ENCODE measurements at regions not wholly inside any gene's neighbourhood (a gene's known extent, or its start where the extent isn't known, plus 50 kb on each side); places are given as distances from the start of the nearest gene placed in this dataset.
A peak's percentile ranks its signal among the peaks of the same experiment; 100 is the strongest.
"Not testable (repeated sequence)": the region's sequence is repeated elsewhere in the genome, so short reads cannot be mapped to it uniquely, and the experiment has no call there.

DNA sequence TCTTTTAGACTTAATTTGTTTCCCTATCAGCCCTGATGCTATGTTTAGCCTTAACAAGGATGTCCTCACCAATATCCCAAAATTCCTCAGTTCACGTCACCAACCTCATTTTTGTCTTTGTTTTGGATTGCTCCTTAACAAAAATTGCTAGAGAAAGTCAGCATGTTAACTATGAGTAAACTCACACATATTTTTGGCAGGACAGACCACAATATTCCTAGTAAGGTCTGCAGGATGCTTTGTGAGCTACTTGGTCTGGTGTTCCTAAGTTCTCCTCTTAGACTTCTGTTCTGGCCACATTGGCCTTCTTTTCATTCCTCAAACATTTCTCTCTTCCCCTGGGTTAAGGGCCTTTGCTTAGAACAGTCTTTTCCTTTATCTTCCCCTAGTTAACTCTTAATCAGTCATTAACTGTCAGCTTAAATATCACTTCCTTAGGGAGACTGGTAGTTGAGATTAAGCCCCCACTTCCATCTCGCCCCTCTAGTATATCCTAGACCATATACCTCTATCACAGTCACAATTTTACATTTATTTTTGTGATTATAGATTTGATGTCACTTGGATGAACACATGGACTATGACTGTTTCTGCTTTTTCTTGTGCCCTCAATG lies 116.2 kb downstream of the ADCYAP1 start:
- Mint-ChIP-seq H3K4me3 (ENCODE audit: unreplicated experiment) (no peak overlapping the region), H3K9me3 (ENCODE audit: unreplicated experiment) (no peaks in the 10 kb centered on the region), H3K4me1 (ENCODE audit: low read depth, unreplicated experiment) (peaks cover 17% of the 10 kb centered on the region), H3K27me3 (ENCODE audit: low read depth, unreplicated experiment) (no peaks in the 10 kb centered on the region), H3K36me3 (ENCODE audit: low read depth, unreplicated experiment) (no peaks in the 10 kb centered on the region), H3K27ac (ENCODE audit: unreplicated experiment) (no peak overlapping the region)
- H3K9me3 ChIP-seq (ENCODE audit: insufficient read depth, low read depth, low read length): no peaks in the 10 kb centered on the region
- FAIRE-seq (no peak), DNase-seq (ENCODE audit: low read depth) (peak; percentile 84)
- H3K9ac ChIP-seq (ENCODE audit: low read length): no peak overlapping the region
- H3K36me3 ChIP-seq (ENCODE audit: insufficient read depth, low read length): no peaks in the 10 kb centered on the region
- H3K79me2 ChIP-seq (ENCODE audit: insufficient read depth, low read length): no peaks in the 10 kb centered on the region
- H3K4me2 ChIP-seq (ENCODE audit: low read length): no peak overlapping the region
- H3K27me3 ChIP-seq (ENCODE audit: insufficient read depth, low read length): no peaks in the 10 kb centered on the region
- no peaks in the 10 kb centered on the region for H4K20me1 ChIP-seq (ENCODE audit: insufficient read depth, low read length)
- TF ChIP-seq EZH2 (IDR thresholded peaks at IDR 0.05; ENCODE audit: insufficient read depth, low read length): no peak
- TF ChIP-seq, protein P1, sequence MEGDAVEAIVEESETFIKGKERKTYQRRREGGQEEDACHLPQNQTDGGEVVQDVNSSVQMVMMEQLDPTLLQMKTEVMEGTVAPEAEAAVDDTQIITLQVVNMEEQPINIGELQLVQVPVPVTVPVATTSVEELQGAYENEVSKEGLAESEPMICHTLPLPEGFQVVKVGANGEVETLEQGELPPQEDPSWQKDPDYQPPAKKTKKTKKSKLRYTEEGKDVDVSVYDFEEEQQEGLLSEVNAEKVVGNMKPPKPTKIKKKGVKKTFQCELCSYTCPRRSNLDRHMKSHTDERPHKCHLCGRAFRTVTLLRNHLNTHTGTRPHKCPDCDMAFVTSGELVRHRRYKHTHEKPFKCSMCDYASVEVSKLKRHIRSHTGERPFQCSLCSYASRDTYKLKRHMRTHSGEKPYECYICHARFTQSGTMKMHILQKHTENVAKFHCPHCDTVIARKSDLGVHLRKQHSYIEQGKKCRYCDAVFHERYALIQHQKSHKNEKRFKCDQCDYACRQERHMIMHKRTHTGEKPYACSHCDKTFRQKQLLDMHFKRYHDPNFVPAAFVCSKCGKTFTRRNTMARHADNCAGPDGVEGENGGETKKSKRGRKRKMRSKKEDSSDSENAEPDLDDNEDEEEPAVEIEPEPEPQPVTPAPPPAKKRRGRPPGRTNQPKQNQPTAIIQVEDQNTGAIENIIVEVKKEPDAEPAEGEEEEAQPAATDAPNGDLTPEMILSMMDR (IDR thresholded peaks at IDR 0.05; ENCODE audit: insufficient read depth, low read depth, low read length): no peak
- H3K27ac ChIP-seq (ENCODE audit: low read depth, low read length): no peak overlapping the region
- H2AFZ ChIP-seq (ENCODE audit: low read depth, low read length): no peak overlapping the region
- H3K4me3 ChIP-seq (ENCODE audit: insufficient read depth, low read depth, low read length): no peak overlapping the region
- H3K4me1 ChIP-seq (ENCODE audit: insufficient read depth, low read length): peaks cover 24% of the 10 kb centered on the region

DNA sequence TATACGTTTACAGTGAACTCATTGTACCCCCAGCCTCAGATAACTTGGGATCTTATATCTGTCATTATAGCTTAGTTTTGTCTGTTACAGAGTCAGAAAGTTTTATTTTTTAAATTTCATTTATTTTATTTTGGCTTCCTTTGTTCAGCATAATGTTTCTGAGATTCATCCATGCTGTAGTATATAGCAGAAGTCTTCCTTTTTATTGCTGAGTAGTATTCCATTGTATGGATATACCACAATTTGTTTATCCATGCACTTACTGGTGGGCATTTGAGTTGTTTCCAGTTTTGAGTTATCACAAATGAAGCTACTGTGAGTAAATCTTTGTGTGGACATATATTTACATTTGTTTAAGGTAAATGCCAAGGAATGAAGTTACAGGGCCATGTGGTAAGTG lies 122.3 kb downstream of the ADCYAP1 start:
- H3K9me3 ChIP-seq (ENCODE audit: insufficient read depth, low read depth, low read length): no peaks in the 10 kb centered on the region
- Mint-ChIP-seq H3K4me1 (ENCODE audit: low read depth, unreplicated experiment) (no peaks in the 10 kb centered on the region), H3K4me3 (ENCODE audit: unreplicated experiment) (no peak overlapping the region), H3K9me3 (ENCODE audit: unreplicated experiment) (peaks cover 19% of the 10 kb centered on the region), H3K36me3 (ENCODE audit: low read depth, unreplicated experiment) (no peaks in the 10 kb centered on the region), H3K27me3 (ENCODE audit: low read depth, unreplicated experiment) (no peaks in the 10 kb centered on the region), H3K27ac (ENCODE audit: unreplicated experiment) (no peak overlapping the region)
- H4K20me1 ChIP-seq (ENCODE audit: insufficient read depth, low read length): no peaks in the 10 kb centered on the region
- no peak overlapping the region for H3K4me3 ChIP-seq (ENCODE audit: insufficient read depth, low read depth, low read length)
- H3K79me2 ChIP-seq (ENCODE audit: insufficient read depth, low read length): no peaks in the 10 kb centered on the region
- no peaks in the 10 kb centered on the region for H3K4me1 ChIP-seq (ENCODE audit: insufficient read depth, low read length)
- TF ChIP-seq, protein P1 (IDR thresholded peaks at IDR 0.05; ENCODE audit: insufficient read depth, low read depth, low read length): no peak
- H3K36me3 ChIP-seq (ENCODE audit: insufficient read depth, low read length): no peaks in the 10 kb centered on the region
- DNase-seq (ENCODE audit: low read depth) (no peak), FAIRE-seq (no peak)
- H2AFZ ChIP-seq (ENCODE audit: low read depth, low read length): no peak overlapping the region
- H3K27ac ChIP-seq (ENCODE audit: low read depth, low read length): no peak overlapping the region
- H3K9ac ChIP-seq (ENCODE audit: low read length): no peak overlapping the region
- H3K4me2 ChIP-seq (ENCODE audit: low read length): no peak overlapping the region
- H3K27me3 ChIP-seq (ENCODE audit: insufficient read depth, low read length): no peaks in the 10 kb centered on the region

DNA sequence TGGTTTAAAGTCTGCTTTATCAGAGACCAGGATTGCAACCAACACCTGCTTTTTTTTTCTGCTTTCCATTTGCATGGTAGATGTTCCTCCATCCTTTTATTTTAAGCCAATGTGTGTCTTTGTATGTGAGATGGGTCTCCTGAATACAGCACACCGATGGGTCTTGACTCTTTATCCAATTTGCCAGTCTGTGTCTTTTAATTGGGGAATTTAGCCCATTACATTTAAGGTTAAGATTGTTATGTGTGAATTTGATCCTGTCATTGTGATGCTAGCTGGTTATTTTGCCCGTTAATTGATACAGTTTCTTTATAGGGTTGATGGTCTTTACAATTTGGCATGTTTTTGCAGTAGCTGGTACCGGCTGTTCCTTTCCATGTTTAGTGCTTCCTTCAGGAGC lies 128.4 kb downstream of the ADCYAP1 start:
- not testable (repeated sequence) for FAIRE-seq; H3K27ac ChIP-seq (ENCODE audit: low read depth, low read length); H3K27me3 Mint-ChIP-seq (ENCODE audit: low read depth, unreplicated experiment); H4K20me1 ChIP-seq (ENCODE audit: insufficient read depth, low read length); H3K4me1 Mint-ChIP-seq (ENCODE audit: low read depth, unreplicated experiment); H3K4me3 ChIP-seq (ENCODE audit: insufficient read depth, low read depth, low read length); H3K79me2 ChIP-seq (ENCODE audit: insufficient read depth, low read length); H2AFZ ChIP-seq (ENCODE audit: low read depth, low read length); DNase-seq (ENCODE audit: low read depth); H3K9ac ChIP-seq (ENCODE audit: low read length); H3K9me3 ChIP-seq (ENCODE audit: insufficient read depth, low read depth, low read length); H3K27me3 ChIP-seq (ENCODE audit: insufficient read depth, low read length); H3K4me2 ChIP-seq (ENCODE audit: low read length); H3K27ac Mint-ChIP-seq (ENCODE audit: unreplicated experiment); H3K4me1 ChIP-seq (ENCODE audit: insufficient read depth, low read length); H3K36me3 Mint-ChIP-seq (ENCODE audit: low read depth, unreplicated experiment); H3K4me3 Mint-ChIP-seq (ENCODE audit: unreplicated experiment); H3K36me3 ChIP-seq (ENCODE audit: insufficient read depth, low read length)
- H3K9me3 Mint-ChIP-seq (ENCODE audit: unreplicated experiment): peaks cover 23% of the 10 kb centered on the region

Data from astrocyte (in vitro differentiated cells and primary cell).